ENCODE measurements at regions not wholly inside any gene's neighbourhood (a gene's known extent, or its start where the extent isn't known, plus 50 kb on each side); places are given as distances from the start of the nearest gene placed in this dataset.

- 90% methylated on average over 21 of the region's 23 CpGs for WGBS (ENCODE audit: missing lambda C conversion rate)
- CTCF ChIA-PET = interaction anchor here (1.1 kb wide), 1 partner anchor 30 kb away, joined by 3 read pairs; no protein-coding TSS in a partner anchor
- H3K27ac ChIP-seq = peak overlapping the region; percentile 82 to 84; a peak in 5 of 6 replicates
- TF ChIP-seq CHD2 (IDR thresholded peaks at IDR 0.05; ENCODE audit: low read length, partially characterized antibody) (no peak), SMC3 (IDR thresholded peaks at IDR 0.05) (no peak), CEBPB (IDR thresholded peaks at IDR 0.05) (no peak), ZFP36 (IDR thresholded peaks at IDR 0.05; ENCODE audit: borderline replicate concordance, partially characterized antibody) (no peak), POLR2A (IDR thresholded peaks at IDR 0.05; ENCODE audit: low read length) (no peak), NPAS2 (CRISPR knock-in tag; IDR thresholded peaks at IDR 0.05; ENCODE audit: borderline replicate concordance) (no peak), SREBF2 (IDR thresholded peaks at IDR 0.05) (no peak), ZNF302 (CRISPR knock-in tag; IDR thresholded peaks at IDR 0.05) (no peak), GATA3 (IDR thresholded peaks at IDR 0.05; ENCODE audit: borderline replicate concordance) (no peak), BHLHE40 (IDR thresholded peaks at IDR 0.05; ENCODE audit: low read depth, low read length) (no peak), CBX8 (IDR thresholded peaks at IDR 0.05) (no peak), ATOH8 (CRISPR knock-in tag; IDR thresholded peaks at IDR 0.05; ENCODE audit: low read depth) (no peak)
- TF ChIP-seq, protein P1, sequence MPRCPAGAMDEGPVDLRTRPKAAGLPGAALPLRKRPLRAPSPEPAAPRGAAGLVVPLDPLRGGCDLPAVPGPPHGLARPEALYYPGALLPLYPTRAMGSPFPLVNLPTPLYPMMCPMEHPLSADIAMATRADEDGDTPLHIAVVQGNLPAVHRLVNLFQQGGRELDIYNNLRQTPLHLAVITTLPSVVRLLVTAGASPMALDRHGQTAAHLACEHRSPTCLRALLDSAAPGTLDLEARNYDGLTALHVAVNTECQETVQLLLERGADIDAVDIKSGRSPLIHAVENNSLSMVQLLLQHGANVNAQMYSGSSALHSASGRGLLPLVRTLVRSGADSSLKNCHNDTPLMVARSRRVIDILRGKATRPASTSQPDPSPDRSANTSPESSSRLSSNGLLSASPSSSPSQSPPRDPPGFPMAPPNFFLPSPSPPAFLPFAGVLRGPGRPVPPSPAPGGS (IDR thresholded peaks at IDR 0.05) = no peak
- TF ChIP-seq, protein P2, sequence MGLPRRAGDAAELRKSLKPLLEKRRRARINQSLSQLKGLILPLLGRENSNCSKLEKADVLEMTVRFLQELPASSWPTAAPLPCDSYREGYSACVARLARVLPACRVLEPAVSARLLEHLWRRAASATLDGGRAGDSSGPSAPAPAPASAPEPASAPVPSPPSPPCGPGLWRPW (IDR thresholded peaks at IDR 0.05) = no peak
- POLR2A ChIA-PET = no interaction called here
- H3K4me2 ChIP-seq = no peak overlapping the region
- H3K4me1 ChIP-seq = peaks cover 28% of the 10 kb centered on the region
- FAIRE-seq (no peak), DNase-seq (ENCODE audit: low read depth in 1 of 2, low spot score in 1 of 2) (no peak), ATAC-seq (no peak)
- H3K4me3 ChIP-seq = no peak overlapping the region
- H3K9me3 ChIP-seq = no peaks in the 10 kb centered on the region
These were observed 181.3 kb downstream of the THBS2 start for GRCh38 chr6:169072127-169073042.

DNA sequence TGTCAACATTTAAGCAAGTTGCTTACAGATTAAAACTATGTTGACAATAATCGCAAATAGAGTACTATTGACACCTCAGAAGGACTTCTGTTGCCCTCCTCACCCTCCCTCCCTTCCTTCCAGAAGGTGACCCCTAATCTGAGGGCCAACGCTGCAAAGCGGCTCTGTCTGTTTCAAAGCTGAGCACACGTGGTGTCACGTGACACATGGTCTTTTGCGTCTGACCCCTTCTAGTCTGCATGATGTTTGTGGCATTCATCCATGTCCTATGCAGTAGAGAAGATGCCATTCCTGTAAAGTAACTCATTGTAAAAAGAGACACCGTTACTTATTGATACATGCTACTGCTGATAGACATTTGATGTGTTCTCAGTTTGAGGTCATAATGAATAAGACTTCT is 182.3 kb downstream of the THBS2 start:
- DNase-seq (ENCODE audit: low read depth in 1 of 2, low spot score in 1 of 2) (no peak), FAIRE-seq (no peak), ATAC-seq (no peak)
- CTCF ChIA-PET = no interaction called here
- no peak overlapping the region for H3K4me3 ChIP-seq
- TF ChIP-seq ZFP36 (IDR thresholded peaks at IDR 0.05; ENCODE audit: borderline replicate concordance, partially characterized antibody) (no peak), EP300 (IDR thresholded peaks at IDR 0.05) (no peak), JUNB (IDR thresholded peaks at IDR 0.05) (no peak), PBX3 (IDR thresholded peaks at IDR 0.05) (no peak), FOSL2 (IDR thresholded peaks at IDR 0.05) (no peak), FOSL2 (CRISPR knock-in tag; IDR thresholded peaks at IDR 0.05) (no peak), HEYL (CRISPR knock-in tag; IDR thresholded peaks at IDR 0.05) (no peak), KDM5A (IDR thresholded peaks at IDR 0.05) (no peak), HDAC2 (IDR thresholded peaks at IDR 0.05) (no peak), PHF8 (IDR thresholded peaks at IDR 0.05; ENCODE audit: borderline replicate concordance, low read depth) (no peak), JUN (IDR thresholded peaks at IDR 0.05) (no peak), RFX5 (IDR thresholded peaks at IDR 0.05) (no peak), KDM1A (IDR thresholded peaks at IDR 0.05; ENCODE audit: low read depth) (no peak), SREBF2 (IDR thresholded peaks at IDR 0.05) (no peak), ESRRA (IDR thresholded peaks at IDR 0.05; ENCODE audit: borderline replicate concordance, low read length) (no peak), ZSCAN20 (CRISPR knock-in tag; IDR thresholded peaks at IDR 0.05) (no peak)
- TF ChIP-seq, protein P3, sequence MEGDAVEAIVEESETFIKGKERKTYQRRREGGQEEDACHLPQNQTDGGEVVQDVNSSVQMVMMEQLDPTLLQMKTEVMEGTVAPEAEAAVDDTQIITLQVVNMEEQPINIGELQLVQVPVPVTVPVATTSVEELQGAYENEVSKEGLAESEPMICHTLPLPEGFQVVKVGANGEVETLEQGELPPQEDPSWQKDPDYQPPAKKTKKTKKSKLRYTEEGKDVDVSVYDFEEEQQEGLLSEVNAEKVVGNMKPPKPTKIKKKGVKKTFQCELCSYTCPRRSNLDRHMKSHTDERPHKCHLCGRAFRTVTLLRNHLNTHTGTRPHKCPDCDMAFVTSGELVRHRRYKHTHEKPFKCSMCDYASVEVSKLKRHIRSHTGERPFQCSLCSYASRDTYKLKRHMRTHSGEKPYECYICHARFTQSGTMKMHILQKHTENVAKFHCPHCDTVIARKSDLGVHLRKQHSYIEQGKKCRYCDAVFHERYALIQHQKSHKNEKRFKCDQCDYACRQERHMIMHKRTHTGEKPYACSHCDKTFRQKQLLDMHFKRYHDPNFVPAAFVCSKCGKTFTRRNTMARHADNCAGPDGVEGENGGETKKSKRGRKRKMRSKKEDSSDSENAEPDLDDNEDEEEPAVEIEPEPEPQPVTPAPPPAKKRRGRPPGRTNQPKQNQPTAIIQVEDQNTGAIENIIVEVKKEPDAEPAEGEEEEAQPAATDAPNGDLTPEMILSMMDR (IDR thresholded peaks at IDR 0.05) = no peak
- POLR2A ChIA-PET = no interaction called here
- peaks cover 28% of the 10 kb centered on the region for H3K4me1 ChIP-seq
- H3K4me2 ChIP-seq = peak overlapping the region; percentile 73
- H3K27ac ChIP-seq = peak overlapping the region; percentile 82 to 84
- no peaks in the 10 kb centered on the region for H3K9me3 ChIP-seq
- 84% methylated on average over 7 of the region's 7 CpGs for WGBS (ENCODE audit: missing lambda C conversion rate)

All from A549 (cell line).